ENCODE measurements at regions not wholly inside any gene's neighbourhood (a gene's known extent, or its start where the extent isn't known, plus 50 kb on each side); places are given as distances from the start of the nearest gene placed in this dataset.

- H3K79me2 ChIP-seq (ENCODE audit: insufficient read depth, low read length), result no peaks in the 10 kb centered on the region
- TF ChIP-seq, protein P1, sequence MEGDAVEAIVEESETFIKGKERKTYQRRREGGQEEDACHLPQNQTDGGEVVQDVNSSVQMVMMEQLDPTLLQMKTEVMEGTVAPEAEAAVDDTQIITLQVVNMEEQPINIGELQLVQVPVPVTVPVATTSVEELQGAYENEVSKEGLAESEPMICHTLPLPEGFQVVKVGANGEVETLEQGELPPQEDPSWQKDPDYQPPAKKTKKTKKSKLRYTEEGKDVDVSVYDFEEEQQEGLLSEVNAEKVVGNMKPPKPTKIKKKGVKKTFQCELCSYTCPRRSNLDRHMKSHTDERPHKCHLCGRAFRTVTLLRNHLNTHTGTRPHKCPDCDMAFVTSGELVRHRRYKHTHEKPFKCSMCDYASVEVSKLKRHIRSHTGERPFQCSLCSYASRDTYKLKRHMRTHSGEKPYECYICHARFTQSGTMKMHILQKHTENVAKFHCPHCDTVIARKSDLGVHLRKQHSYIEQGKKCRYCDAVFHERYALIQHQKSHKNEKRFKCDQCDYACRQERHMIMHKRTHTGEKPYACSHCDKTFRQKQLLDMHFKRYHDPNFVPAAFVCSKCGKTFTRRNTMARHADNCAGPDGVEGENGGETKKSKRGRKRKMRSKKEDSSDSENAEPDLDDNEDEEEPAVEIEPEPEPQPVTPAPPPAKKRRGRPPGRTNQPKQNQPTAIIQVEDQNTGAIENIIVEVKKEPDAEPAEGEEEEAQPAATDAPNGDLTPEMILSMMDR (IDR thresholded peaks at IDR 0.05; ENCODE audit: insufficient read depth, low read length, poor library complexity, severe bottlenecking), result no peak
- no peak for TF ChIP-seq EZH2phosphoT487 (conservative IDR thresholded peaks at IDR 0.05; ENCODE audit: low read length)
- H3K9me3 ChIP-seq (ENCODE audit: insufficient read depth, low read length), result no peaks in the 10 kb centered on the region
- H3K9ac ChIP-seq (ENCODE audit: low read length), result no peak overlapping the region
- H3K4me3 ChIP-seq (ENCODE audit: insufficient read depth, low read length, poor library complexity, severe bottlenecking), result no peak overlapping the region
- no peak overlapping the region for H2AFZ ChIP-seq (ENCODE audit: low read depth, low read length, severe bottlenecking)
- H3K27me3 ChIP-seq (ENCODE audit: low read length), result no peaks in the 10 kb centered on the region
- no peak overlapping the region for H3K27ac ChIP-seq (ENCODE audit: low read depth, low read length)
- H3F3A ChIP-seq (ENCODE audit: insufficient read depth), result no peaks in the 10 kb centered on the region
- H3K36me3 ChIP-seq (ENCODE audit: low read length), result no peaks in the 10 kb centered on the region
- no peak overlapping the region for H3K4me2 ChIP-seq (ENCODE audit: low read depth, low read length, poor library complexity, severe bottlenecking)
- no peaks in the 10 kb centered on the region for H3K9me2 ChIP-seq (replicated peaks; ENCODE audit: insufficient read depth, low read length)
- no peaks in the 10 kb centered on the region for H4K20me1 ChIP-seq (ENCODE audit: low read depth, low read length)
Measured at GRCh38 chr5:90133941-90134340, 275.6 kb downstream of the CETN3 start.

- Histone ChIP-seq H4K20me1 (ENCODE audit: low read depth, low read length) (no peaks in the 10 kb centered on the region), H3K9ac (ENCODE audit: low read length) (no peak overlapping the region), H3K9me2 (replicated peaks; ENCODE audit: insufficient read depth, low read length) (no peaks in the 10 kb centered on the region), H3K27me3 (ENCODE audit: low read length) (no peaks in the 10 kb centered on the region), H3K79me2 (ENCODE audit: insufficient read depth, low read length) (no peaks in the 10 kb centered on the region), H3F3A (ENCODE audit: insufficient read depth) (no peaks in the 10 kb centered on the region), H3K4me3 (ENCODE audit: insufficient read depth, low read length, poor library complexity, severe bottlenecking) (no peak overlapping the region), H3K27ac (ENCODE audit: low read depth, low read length) (no peak overlapping the region), H3K36me3 (ENCODE audit: low read length) (no peaks in the 10 kb centered on the region), H3K9me3 (ENCODE audit: insufficient read depth, low read length) (no peaks in the 10 kb centered on the region), H3K4me2 (ENCODE audit: low read depth, low read length, poor library complexity, severe bottlenecking) (no peak overlapping the region), H2AFZ (ENCODE audit: low read depth, low read length, severe bottlenecking) (no peak overlapping the region)
- TF ChIP-seq, protein P1 (IDR thresholded peaks at IDR 0.05; ENCODE audit: insufficient read depth, low read length, poor library complexity, severe bottlenecking), result no peak
- no peak for TF ChIP-seq EZH2phosphoT487 (conservative IDR thresholded peaks at IDR 0.05; ENCODE audit: low read length)
Measured at GRCh38 chr5:90131383-90132133, 278.0 kb downstream of the CETN3 start.

GRCh38 chr5:90128551-90128950, 281.0 kb downstream of the CETN3 start:
- H3K36me3 ChIP-seq (ENCODE audit: low read length), result no peaks in the 10 kb centered on the region
- no peak overlapping the region for H3K4me2 ChIP-seq (ENCODE audit: low read depth, low read length, poor library complexity, severe bottlenecking)
- H3F3A ChIP-seq (ENCODE audit: insufficient read depth), result no peaks in the 10 kb centered on the region
- H3K27me3 ChIP-seq (ENCODE audit: low read length), result no peaks in the 10 kb centered on the region
- no peak overlapping the region for H3K27ac ChIP-seq (ENCODE audit: low read depth, low read length)
- TF ChIP-seq EZH2phosphoT487 (conservative IDR thresholded peaks at IDR 0.05; ENCODE audit: low read length), result no peak
- TF ChIP-seq, protein P1 (IDR thresholded peaks at IDR 0.05; ENCODE audit: insufficient read depth, low read length, poor library complexity, severe bottlenecking), result no peak
- H3K9ac ChIP-seq (ENCODE audit: low read length), result no peak overlapping the region
- no peak overlapping the region for H3K4me3 ChIP-seq (ENCODE audit: insufficient read depth, low read length, poor library complexity, severe bottlenecking)
- H2AFZ ChIP-seq (ENCODE audit: low read depth, low read length, severe bottlenecking), result no peak overlapping the region
- H3K9me2 ChIP-seq (replicated peaks; ENCODE audit: insufficient read depth, low read length), result no peaks in the 10 kb centered on the region
- no peaks in the 10 kb centered on the region for H3K9me3 ChIP-seq (ENCODE audit: insufficient read depth, low read length)
- no peaks in the 10 kb centered on the region for H3K79me2 ChIP-seq (ENCODE audit: insufficient read depth, low read length)
- no peaks in the 10 kb centered on the region for H4K20me1 ChIP-seq (ENCODE audit: low read depth, low read length)

Measured in SU-DHL-6 (cell line).